Hepatocyte (in vitro differentiated cells): ENCODE measurements at regions not wholly inside any gene's neighbourhood (a gene's known extent, or its start where the extent isn't known, plus 50 kb on each side); places are given as distances from the start of the nearest gene placed in this dataset.

Experiments
- EZH2 ChIP-seq: fragments of 200-600 bp; sonication (generic); IDR thresholded peaks from 2 replicates; pipeline ENCODE4 v1.6.1; 2016; ENCODE audit warnings: antibody characterized with exemption, mild to moderate bottlenecking, borderline replicate concordance
- TF ChIP-seq, protein P1 (sequence below): fragments of 200-600 bp; sonication (generic); IDR thresholded peaks from 2 replicates; pipeline ENCODE4 v1.5.1; 2016; ENCODE audit warnings: antibody characterized with exemption, mild to moderate bottlenecking; ENCODE audit not compliant: poor library complexity

- TF ChIP-seq, protein P1, sequence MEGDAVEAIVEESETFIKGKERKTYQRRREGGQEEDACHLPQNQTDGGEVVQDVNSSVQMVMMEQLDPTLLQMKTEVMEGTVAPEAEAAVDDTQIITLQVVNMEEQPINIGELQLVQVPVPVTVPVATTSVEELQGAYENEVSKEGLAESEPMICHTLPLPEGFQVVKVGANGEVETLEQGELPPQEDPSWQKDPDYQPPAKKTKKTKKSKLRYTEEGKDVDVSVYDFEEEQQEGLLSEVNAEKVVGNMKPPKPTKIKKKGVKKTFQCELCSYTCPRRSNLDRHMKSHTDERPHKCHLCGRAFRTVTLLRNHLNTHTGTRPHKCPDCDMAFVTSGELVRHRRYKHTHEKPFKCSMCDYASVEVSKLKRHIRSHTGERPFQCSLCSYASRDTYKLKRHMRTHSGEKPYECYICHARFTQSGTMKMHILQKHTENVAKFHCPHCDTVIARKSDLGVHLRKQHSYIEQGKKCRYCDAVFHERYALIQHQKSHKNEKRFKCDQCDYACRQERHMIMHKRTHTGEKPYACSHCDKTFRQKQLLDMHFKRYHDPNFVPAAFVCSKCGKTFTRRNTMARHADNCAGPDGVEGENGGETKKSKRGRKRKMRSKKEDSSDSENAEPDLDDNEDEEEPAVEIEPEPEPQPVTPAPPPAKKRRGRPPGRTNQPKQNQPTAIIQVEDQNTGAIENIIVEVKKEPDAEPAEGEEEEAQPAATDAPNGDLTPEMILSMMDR: no peak
- no peak for TF ChIP-seq EZH2
These were observed 479.4 kb downstream of the ENC1 start for GRCh38 chr5:74161170-74161569.
